H1 (cell line): ENCODE measurements at regions not wholly inside any gene's neighbourhood (a gene's known extent, or its start where the extent isn't known, plus 50 kb on each side); places are given as distances from the start of the nearest gene placed in this dataset.

ENCODE experiments used
- CTCF ChIA-PET: fragments of 300-600 bp; sonication (Branson Sonifier 250); formaldehyde crosslinking; loops from one replicate; lab custom pipeline; 2021; ENCODE audit not compliant: partially characterized antibody; lab: Charles Lee
- POLR2A ChIA-PET: fragments of 300-600 bp; sonication (Branson Sonifier 250); formaldehyde crosslinking; loops from one replicate; lab custom pipeline; 2021; ENCODE audit warnings: inconsistent platforms; ENCODE audit not compliant: partially characterized antibody; lab: Charles Lee
- DNase-seq, 2 experiments: peaks; one replicate each; pipeline versions ENCODE4 v3.0.0 to v3.0.0-alpha.2; 2010 to 2022; ENCODE audit warnings: low spot score in 2 of 2, low read depth in 1 of 2, mixed read lengths in 1 of 2
- FAIRE-seq: peaks from 2 replicates; lab custom pipeline; 2011; peaks lifted over from hg19 to GRCh38; lab: Jason Lieb, UNC
- H2AFZ ChIP-seq: 2 replicates; pipeline ENCODE4 v1.8.1; 2012; ENCODE audit warnings: low read length, inconsistent platforms
- H2AK5ac ChIP-seq: 2 replicates; pipeline ENCODE4 v1.6.1; 2013; ENCODE audit warnings: low read depth, low read length
- H2BK120ac ChIP-seq: replicated peaks from 2 replicates; pipeline ENCODE3; 2013; ENCODE audit warnings: low read depth, low read length, inconsistent platforms
- H2BK12ac ChIP-seq: 2 replicates; pipeline ENCODE4 v1.6.1; 2013; ENCODE audit warnings: low read depth, low read length
- H2BK15ac ChIP-seq: 2 replicates; pipeline ENCODE4 v1.6.1; 2013; ENCODE audit warnings: low read length
- H2BK20ac ChIP-seq: 2 replicates; pipeline ENCODE4 v1.6.1; 2013; ENCODE audit warnings: low read length
- H2BK5ac ChIP-seq: 2 replicates; pipeline ENCODE4 v1.6.1; 2013; ENCODE audit warnings: low read depth, low read length
- H3K14ac ChIP-seq: 2 replicates; pipeline ENCODE4 v1.6.1; 2013; ENCODE audit warnings: inconsistent platforms; ENCODE audit not compliant: insufficient read length
- H3K18ac ChIP-seq: 2 replicates; pipeline ENCODE4 v1.6.1; 2013; ENCODE audit warnings: low read length; ENCODE audit errors: extremely low read depth
- H3K23ac ChIP-seq: 2 replicates; pipeline ENCODE4 v1.6.1; 2013; ENCODE audit warnings: inconsistent platforms; ENCODE audit not compliant: insufficient read length
- H3K23me2 ChIP-seq: 2 replicates; pipeline ENCODE4 v1.6.1; 2013; ENCODE audit warnings: low read depth, low read length
- H3K27ac ChIP-seq: 2 replicates; pipeline ENCODE4 v1.6.1; 2011; ENCODE audit warnings: low read depth, low read length, inconsistent platforms
- H3K27me3 ChIP-seq, 4 experiments: replicated peaks in 1 of 4; 1 replicate in 1 of 4; 2 replicates in 3 of 4; pipeline versions ENCODE4 v1.6.1 to v1.8.1; 2011 to 2013; ENCODE audit warnings: low read length in 3 of 4, mild to moderate bottlenecking in 3 of 4, inconsistent platforms in 2 of 4, mixed read lengths in 2 of 4, moderate library complexity in 1 of 4; ENCODE audit not compliant: control insufficient read depth in 3 of 4, insufficient read depth in 3 of 4; ENCODE audit errors: extremely low read depth in 1 of 4
- H3K36me3 ChIP-seq, 4 experiments: 2 replicates each; pipeline versions ENCODE4 v1.6.1 to v1.8.1; 2011 to 2013; ENCODE audit warnings: mild to moderate bottlenecking in 4 of 4, low read length in 3 of 4, moderate library complexity in 2 of 4, control low read depth in 1 of 4, inconsistent platforms in 1 of 4; ENCODE audit not compliant: insufficient read depth in 4 of 4, control insufficient read depth in 2 of 4
- H3K4ac ChIP-seq: replicated peaks from 2 replicates; pipeline ENCODE3; 2013; ENCODE audit warnings: low read length, low read depth, mixed read lengths, inconsistent platforms; ENCODE audit not compliant: insufficient read length
- H3K4me1 ChIP-seq, 4 experiments: replicated peaks in 1 of 4; 1 replicate in 1 of 4; 2 replicates in 3 of 4; pipeline versions ENCODE4 v1.6.1 to v1.8.1; 2011 to 2013; ENCODE audit warnings: low read length in 3 of 4, inconsistent platforms in 2 of 4, mixed read lengths in 1 of 4; ENCODE audit not compliant: insufficient read depth in 4 of 4, control insufficient read depth in 3 of 4
- H3K4me2 ChIP-seq, 2 experiments: 2 replicates each; pipeline versions ENCODE4 v1.6.1 to v1.8.1; 2011 to 2013; ENCODE audit warnings: low read depth in 2 of 2, low read length in 2 of 2, control low read depth in 1 of 2, inconsistent platforms in 1 of 2, mild to moderate bottlenecking in 1 of 2; ENCODE audit not compliant: insufficient read depth in 1 of 2
- H3K4me3 ChIP-seq, 4 experiments: fragments of 200-600, 300-600 bp in 1 of 4; sonication (generic), shearing (Covaris generic), sonication (Bioruptor Twin) in 1 of 4; 2 replicates each; pipeline versions ENCODE4 v1.5.1 to v1.8.1; 2011 to 2016; ENCODE audit warnings: low read length in 4 of 4, low read depth in 3 of 4, control low read depth in 2 of 4, inconsistent platforms in 2 of 4, mild to moderate bottlenecking in 2 of 4, mixed read lengths in 1 of 4, moderate library complexity in 1 of 4; ENCODE audit not compliant: insufficient read depth in 2 of 4; ENCODE audit errors: extremely low read depth in 1 of 4
- H3K56ac ChIP-seq: replicated peaks from 2 replicates; pipeline ENCODE3; 2013; ENCODE audit warnings: low read depth, mild to moderate bottlenecking, mixed read lengths, low read length, inconsistent platforms; ENCODE audit not compliant: insufficient read length
- H3K79me1 ChIP-seq: 2 replicates; pipeline ENCODE4 v1.6.1; 2013; ENCODE audit warnings: low read depth, low read length, control low read depth
- H3K79me2 ChIP-seq, 2 experiments: 2 replicates each; pipeline versions ENCODE4 v1.6.1 to v1.8.1; 2012 to 2013; ENCODE audit warnings: low read length in 2 of 2, mild to moderate bottlenecking in 2 of 2, inconsistent platforms in 1 of 2; ENCODE audit not compliant: insufficient read depth in 2 of 2, control insufficient read depth in 1 of 2
- H3K9ac ChIP-seq, 4 experiments: replicated peaks in 1 of 4; 1 replicate in 1 of 4; 2 replicates in 3 of 4; pipeline versions ENCODE4 v1.6.1 to v1.8.1; 2011 to 2013; ENCODE audit warnings: low read depth in 3 of 4, low read length in 3 of 4, control low read depth in 2 of 4, mild to moderate bottlenecking in 2 of 4, moderate library complexity in 2 of 4, inconsistent platforms in 1 of 4; ENCODE audit errors: extremely low read depth in 1 of 4
- H3K9me3 ChIP-seq, 2 experiments: 2 replicates each; pipeline versions ENCODE4 v1.6.1 to v1.8.1; 2012 to 2013; ENCODE audit warnings: mild to moderate bottlenecking in 2 of 2, moderate library complexity in 2 of 2, control low read depth in 1 of 2, inconsistent platforms in 1 of 2, low read depth in 1 of 2, low read length in 1 of 2, mixed read lengths in 1 of 2; ENCODE audit not compliant: insufficient read depth in 2 of 2
- H4K20me1 ChIP-seq, 2 experiments: replicated peaks in 1 of 2; 2 replicates each; pipeline versions ENCODE3 to v1.8.1; 2011 to 2013; ENCODE audit warnings: inconsistent platforms in 2 of 2, low read length in 2 of 2, mild to moderate bottlenecking in 1 of 2; ENCODE audit not compliant: insufficient read depth in 2 of 2, control insufficient read depth in 1 of 2
- H4K5ac ChIP-seq: 2 replicates; pipeline ENCODE4 v1.6.1; 2013; ENCODE audit warnings: low read length, low read depth, mixed read lengths, inconsistent platforms; ENCODE audit not compliant: insufficient read length
- H4K8ac ChIP-seq: 2 replicates; pipeline ENCODE4 v1.8.0; 2013; ENCODE audit warnings: mild to moderate bottlenecking, moderate library complexity, low read length, inconsistent platforms; ENCODE audit not compliant: insufficient read depth; ENCODE audit errors: extremely low read depth
- H4K91ac ChIP-seq: replicated peaks from 2 replicates; pipeline ENCODE3; 2013; ENCODE audit warnings: low read length, mixed read lengths, inconsistent platforms; ENCODE audit not compliant: insufficient read length
- CBX5 ChIP-seq: fragments of 300-800, 300-1000 bp; sonication (generic); IDR thresholded peaks from 2 replicates; pipeline ENCODE4 v1.7.1; 2016; ENCODE audit warnings: antibody characterized with exemption, low read length, low read depth
- CREB1 ChIP-seq: IDR thresholded peaks from 2 replicates; pipeline ENCODE4 v1.6.1; 2012; ENCODE audit warnings: inconsistent platforms
- FOSL1 ChIP-seq: IDR thresholded peaks from 2 replicates; pipeline ENCODE4 v1.6.1; 2011; ENCODE audit warnings: mild to moderate bottlenecking, low read depth, low read length, moderate library complexity; ENCODE audit not compliant: insufficient read depth
- GTF2F1 ChIP-seq: IDR thresholded peaks from 2 replicates; pipeline ENCODE4 v1.6.1; 2012; ENCODE audit warnings: low read depth, low read length, improper control_type of control experiment, borderline replicate concordance
- KDM4A ChIP-seq: IDR thresholded peaks from one replicate; pipeline ENCODE4 v1.7.1; 2012; ENCODE audit warnings: low read depth, mild to moderate bottlenecking, moderate library complexity, low read length, inconsistent platforms; ENCODE audit not compliant: severe bottlenecking
- KDM5A ChIP-seq: fragments of 200-600 bp; IDR thresholded peaks from 2 replicates; pipeline ENCODE4 v1.7.1; 2012; ENCODE audit warnings: mild to moderate bottlenecking, low read length, inconsistent platforms, mixed read lengths
- NRF1 ChIP-seq: IDR thresholded peaks from 2 replicates; pipeline ENCODE4 v1.6.1; 2011; ENCODE audit warnings: mild to moderate bottlenecking, low read depth, low read length, improper control_type of control experiment
- RAD21 ChIP-seq, 2 experiments: IDR thresholded peaks in 1 of 2; conservative IDR thresholded peaks in 1 of 2; 2 replicates each; pipeline ENCODE4 v1.6.1; 2011; ENCODE audit warnings: low read depth in 2 of 2, low read length in 2 of 2, improper control_type of control experiment in 1 of 2, inconsistent platforms in 1 of 2, mild to moderate bottlenecking in 1 of 2, moderate library complexity in 1 of 2
- RBBP5 ChIP-seq: IDR thresholded peaks from 2 replicates; pipeline ENCODE4 v1.7.1; 2012; ENCODE audit warnings: low read depth, mild to moderate bottlenecking, inconsistent platforms, low read length, moderate library complexity, borderline replicate concordance
- SIN3A ChIP-seq, 2 experiments: IDR thresholded peaks in 1 of 2; conservative IDR thresholded peaks in 1 of 2; 2 replicates each; pipeline ENCODE4 v1.6.1; 2011 to 2012; ENCODE audit warnings: low read length in 2 of 2, improper control_type of control experiment in 1 of 2, low read depth in 1 of 2, mild to moderate bottlenecking in 1 of 2
- SIX5 ChIP-seq: IDR thresholded peaks from 2 replicates; pipeline ENCODE4 v1.6.1; 2011; ENCODE audit warnings: mild to moderate bottlenecking, low read depth, low read length
- TBP ChIP-seq: IDR thresholded peaks from 2 replicates; pipeline ENCODE4 v1.6.1; 2011; ENCODE audit warnings: low read depth, low read length, improper control_type of control experiment
- whole genome bisulfite sequencing, 2 experiments: shearing (Covaris generic) in 1 of 2; methylation state at CpG; one replicate each; pipeline versions ENCODE4 v1.1.6 to v1.1.7; 2013 to 2015; ENCODE audit warnings: low lambda C conversion rate in 2 of 2, mixed read lengths in 2 of 2, inconsistent platforms in 1 of 2, low coverage in 1 of 2, missing lambda C conversion rate in 1 of 2; ENCODE audit not compliant: insufficient replicate concordance in 2 of 2, insufficient coverage in 1 of 2, insufficient read length in 1 of 2; ENCODE audit errors: extremely low coverage in 1 of 2, missing lambda C conversion rate in 1 of 2; 5-methylcytosine and 5-hydroxymethylcytosine counted together
- TF ChIP-seq, protein P1 (sequence below): IDR thresholded peaks from 2 replicates; pipeline ENCODE4 v1.6.1; 2012; ENCODE audit warnings: inconsistent platforms
- TF ChIP-seq, protein P2 (sequence below): IDR thresholded peaks from 2 replicates; pipeline ENCODE4 v1.6.1; 2011; ENCODE audit warnings: low read depth, mild to moderate bottlenecking, low read length; ENCODE audit not compliant: insufficient read depth

DNA sequence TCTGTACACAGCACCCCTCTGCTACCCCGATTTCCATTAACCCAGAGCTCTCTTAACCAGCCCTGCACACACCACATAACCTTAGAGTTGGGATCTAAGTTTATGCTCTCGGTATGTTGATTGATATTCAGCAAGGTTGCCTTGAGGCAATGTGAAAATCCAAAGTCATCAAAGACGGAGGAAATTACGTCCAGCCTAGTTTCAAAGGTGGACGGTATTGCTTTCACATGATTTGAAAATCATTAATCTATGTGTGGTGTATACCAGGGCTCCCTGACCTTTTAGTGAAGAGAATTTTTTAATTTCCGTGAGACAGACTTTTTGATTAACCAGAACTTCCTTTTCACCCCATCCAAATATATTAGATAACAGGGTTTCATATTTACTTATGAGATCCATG, 272.5 kb upstream of the LCORL start:
- Histone ChIP-seq H2BK20ac (no peak overlapping the region), H3K23me2 (peaks cover 2% of the 10 kb centered on the region; the same call in 1 of the 2 replicates), H3K4me3 (no peak overlapping the region), H2AFZ (no peak overlapping the region), H2BK15ac (no peak overlapping the region), H2AK5ac (no peak overlapping the region), H3K23ac (no peak overlapping the region), H3K27me3 (no peaks in the 10 kb centered on the region), H3K4me1 (no peaks in the 10 kb centered on the region), H3K4me2 (no peak overlapping the region), H4K91ac (no peak overlapping the region), H4K8ac (no peak overlapping the region), H3K79me2 (no peaks in the 10 kb centered on the region), H3K9ac (no peak overlapping the region), H4K5ac (no peak overlapping the region), H3K36me3 (no peaks in the 10 kb centered on the region), H4K20me1 (no peaks in the 10 kb centered on the region), H3K18ac (no peak overlapping the region), H3K9me3 (peaks cover 53 to 75% of the 10 kb centered on the region in 2 experiments), H3K14ac (no peak overlapping the region), H2BK12ac (no peak overlapping the region), H3K56ac (no peak overlapping the region), H3K4ac (no peak overlapping the region), H3K79me1 (no peaks in the 10 kb centered on the region), H3K27ac (no peak overlapping the region), H2BK120ac (no peak overlapping the region), H2BK5ac (no peak overlapping the region)
- FAIRE-seq (no peak), DNase-seq (no peak)
- ChIA-PET CTCF (no interaction called here), POLR2A (no interaction called here)
- 87% methylated on average over 6 of the region's 6 CpGs; no CpG with 5 or more reads in 1 of the 2 experiments for WGBS, 2 experiments
- TF ChIP-seq TBP (no peak), SIX5 (no peak), GTF2F1 (no peak), NRF1 (no peak), RBBP5 (no peak), KDM4A (no peak), CBX5 (no peak), RAD21 (IDR thresholded peaks at IDR 0.05 in 1 of 2, conservative IDR thresholded peaks at IDR 0.05 in 1 of 2; ENCODE audit: low read depth in 2 of 2, low read length in 2 of 2) (no peak), KDM5A (no peak), CREB1 (no peak), SIN3A (conservative IDR thresholded peaks at IDR 0.05 in 1 of 2, IDR thresholded peaks at IDR 0.05 in 1 of 2; ENCODE audit: low read depth in 1 of 2, low read length in 2 of 2) (no peak), FOSL1 (no peak)
- TF ChIP-seq, protein P1, sequence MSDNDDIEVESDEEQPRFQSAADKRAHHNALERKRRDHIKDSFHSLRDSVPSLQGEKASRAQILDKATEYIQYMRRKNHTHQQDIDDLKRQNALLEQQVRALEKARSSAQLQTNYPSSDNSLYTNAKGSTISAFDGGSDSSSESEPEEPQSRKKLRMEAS, result no peak
- TF ChIP-seq, protein P2, sequence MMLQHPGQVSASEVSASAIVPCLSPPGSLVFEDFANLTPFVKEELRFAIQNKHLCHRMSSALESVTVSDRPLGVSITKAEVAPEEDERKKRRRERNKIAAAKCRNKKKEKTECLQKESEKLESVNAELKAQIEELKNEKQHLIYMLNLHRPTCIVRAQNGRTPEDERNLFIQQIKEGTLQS, result no peak
